AG04449 (cell line): ENCODE measurements at regions not wholly inside any gene's neighbourhood (a gene's known extent, or its start where the extent isn't known, plus 50 kb on each side); places are given as distances from the start of the nearest gene placed in this dataset.

Experiments
- CTCF ChIA-PET: fragments of 350-600 bp; formaldehyde crosslinking; extraction: SDS; loops from one replicate; lab custom pipeline; 2021; ENCODE audit warnings: antibody characterized with exemption; lab: Yijun Ruan, JAX
- POLR2A ChIA-PET: fragments of 400-600, 350-600 bp; formaldehyde crosslinking; extraction: SDS; loops from one replicate; lab custom pipeline; 2020; ENCODE audit warnings: antibody characterized with exemption, inconsistent platforms; lab: Yijun Ruan, JAX
- DNase-seq: peaks from one replicate; pipeline ENCODE4 v3.0.0-alpha.2; 2010; ENCODE audit warnings: low read depth, low spot score
- H3K4me3 ChIP-seq: 2 replicates; pipeline ENCODE4 v1.5.1; 2011; ENCODE audit warnings: low read depth, mild to moderate bottlenecking, control low read depth, low read length
- TF ChIP-seq, protein P1 (sequence below): IDR thresholded peaks from one replicate; pipeline ENCODE4 v1.5.1; 2011; ENCODE audit warnings: mild to moderate bottlenecking, moderate library complexity, low read length, control low read depth, inconsistent platforms; ENCODE audit not compliant: insufficient read depth; ENCODE audit errors: missing control alignments

DNA sequence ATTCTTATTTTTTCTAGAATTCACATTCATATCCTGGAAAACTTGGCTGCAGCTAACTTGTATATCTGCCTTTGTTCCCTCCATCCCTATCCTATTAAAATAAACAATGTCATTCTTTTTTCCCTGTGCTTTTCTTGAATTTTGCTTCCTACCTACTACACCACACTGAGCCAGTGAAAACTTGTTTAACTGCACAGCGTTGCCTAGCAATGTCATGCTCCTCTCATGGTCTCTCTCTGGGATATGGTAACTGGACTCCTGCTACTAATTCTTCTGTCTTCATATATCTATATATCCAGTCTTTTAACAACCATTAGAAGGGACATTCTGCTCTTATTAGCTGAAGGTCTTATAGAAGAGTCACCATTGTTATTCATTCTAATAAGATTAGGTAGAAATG is 434.4 kb downstream of the METTL15 start:
- TF ChIP-seq, protein P1, sequence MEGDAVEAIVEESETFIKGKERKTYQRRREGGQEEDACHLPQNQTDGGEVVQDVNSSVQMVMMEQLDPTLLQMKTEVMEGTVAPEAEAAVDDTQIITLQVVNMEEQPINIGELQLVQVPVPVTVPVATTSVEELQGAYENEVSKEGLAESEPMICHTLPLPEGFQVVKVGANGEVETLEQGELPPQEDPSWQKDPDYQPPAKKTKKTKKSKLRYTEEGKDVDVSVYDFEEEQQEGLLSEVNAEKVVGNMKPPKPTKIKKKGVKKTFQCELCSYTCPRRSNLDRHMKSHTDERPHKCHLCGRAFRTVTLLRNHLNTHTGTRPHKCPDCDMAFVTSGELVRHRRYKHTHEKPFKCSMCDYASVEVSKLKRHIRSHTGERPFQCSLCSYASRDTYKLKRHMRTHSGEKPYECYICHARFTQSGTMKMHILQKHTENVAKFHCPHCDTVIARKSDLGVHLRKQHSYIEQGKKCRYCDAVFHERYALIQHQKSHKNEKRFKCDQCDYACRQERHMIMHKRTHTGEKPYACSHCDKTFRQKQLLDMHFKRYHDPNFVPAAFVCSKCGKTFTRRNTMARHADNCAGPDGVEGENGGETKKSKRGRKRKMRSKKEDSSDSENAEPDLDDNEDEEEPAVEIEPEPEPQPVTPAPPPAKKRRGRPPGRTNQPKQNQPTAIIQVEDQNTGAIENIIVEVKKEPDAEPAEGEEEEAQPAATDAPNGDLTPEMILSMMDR: no peak
- no peak for DNase-seq
- POLR2A ChIA-PET: no interaction called here
- CTCF ChIA-PET: interaction anchor here (4.5 kb wide), 1 partner anchor 12 kb away, joined by 26 read pairs; no protein-coding TSS in a partner anchor
- no peak overlapping the region for H3K4me3 ChIP-seq

DNA sequence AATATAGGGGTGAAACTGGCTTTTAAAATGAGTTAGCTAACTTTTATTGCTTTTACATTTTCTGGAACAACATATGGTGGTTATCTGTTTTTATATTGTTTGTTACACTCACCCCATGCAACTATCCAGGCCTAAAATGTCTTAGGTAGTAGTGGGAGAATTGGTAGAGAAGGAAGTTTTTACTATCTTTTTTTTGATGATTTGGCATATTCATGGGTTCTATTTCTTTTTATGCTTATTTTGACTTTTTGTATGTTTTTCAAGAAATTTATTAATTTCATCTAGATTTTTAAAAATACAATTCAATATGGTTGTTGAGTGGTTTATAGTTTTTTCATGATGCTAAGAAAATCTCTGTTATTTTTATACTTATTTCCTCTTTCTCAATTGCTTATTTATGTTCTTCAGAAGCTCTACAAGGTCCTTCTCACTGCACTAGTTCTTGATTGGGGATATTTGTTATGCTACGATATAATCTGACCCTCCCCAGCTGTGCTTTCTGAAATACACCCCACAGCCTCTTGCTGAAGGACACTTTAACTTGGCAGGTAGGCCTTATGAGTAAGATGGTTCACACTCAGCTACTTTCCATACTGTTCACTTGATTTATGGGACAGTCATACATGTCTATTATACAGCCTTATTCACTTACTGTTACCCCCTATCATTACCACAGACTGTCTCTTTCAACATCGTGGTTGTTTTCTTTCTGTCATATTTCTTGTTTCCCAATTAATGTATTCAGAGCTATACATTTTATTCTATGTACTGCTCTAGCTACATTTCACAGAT is 431.2 kb downstream of the METTL15 start:
- POLR2A ChIA-PET: no interaction called here
- no peak for DNase-seq
- H3K4me3 ChIP-seq: no peak overlapping the region
- TF ChIP-seq, protein P1: no peak
- CTCF ChIA-PET: interaction anchor here (0.6 to 4.5 kb wide), 3 partner anchors 9 to 159 kb away, joined by 3 to 26 read pairs (median 4); no protein-coding TSS in a partner anchor

DNA sequence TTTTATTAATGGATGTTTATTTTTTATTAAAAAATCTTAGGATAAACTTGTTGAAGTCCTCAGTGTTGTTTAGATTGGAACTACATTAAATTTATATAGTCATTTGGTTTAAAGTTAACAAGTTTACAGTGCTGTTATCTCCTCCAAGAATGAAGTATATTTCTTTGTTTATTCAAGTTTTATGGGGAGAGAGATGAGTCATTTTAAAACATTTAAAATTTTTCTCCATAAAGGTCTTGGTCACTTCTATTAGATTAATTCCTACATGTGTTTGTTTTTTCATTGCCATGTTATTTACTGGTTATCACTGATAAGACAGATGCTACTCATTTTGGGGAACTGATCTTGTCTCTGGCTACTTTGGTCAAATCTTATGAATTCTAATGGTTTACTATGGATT is 429.6 kb downstream of the METTL15 start:
- TF ChIP-seq, protein P1: no peak
- ChIA-PET CTCF (no interaction called here), POLR2A (no interaction called here)
- no peak overlapping the region for H3K4me3 ChIP-seq
- no peak for DNase-seq

DNA sequence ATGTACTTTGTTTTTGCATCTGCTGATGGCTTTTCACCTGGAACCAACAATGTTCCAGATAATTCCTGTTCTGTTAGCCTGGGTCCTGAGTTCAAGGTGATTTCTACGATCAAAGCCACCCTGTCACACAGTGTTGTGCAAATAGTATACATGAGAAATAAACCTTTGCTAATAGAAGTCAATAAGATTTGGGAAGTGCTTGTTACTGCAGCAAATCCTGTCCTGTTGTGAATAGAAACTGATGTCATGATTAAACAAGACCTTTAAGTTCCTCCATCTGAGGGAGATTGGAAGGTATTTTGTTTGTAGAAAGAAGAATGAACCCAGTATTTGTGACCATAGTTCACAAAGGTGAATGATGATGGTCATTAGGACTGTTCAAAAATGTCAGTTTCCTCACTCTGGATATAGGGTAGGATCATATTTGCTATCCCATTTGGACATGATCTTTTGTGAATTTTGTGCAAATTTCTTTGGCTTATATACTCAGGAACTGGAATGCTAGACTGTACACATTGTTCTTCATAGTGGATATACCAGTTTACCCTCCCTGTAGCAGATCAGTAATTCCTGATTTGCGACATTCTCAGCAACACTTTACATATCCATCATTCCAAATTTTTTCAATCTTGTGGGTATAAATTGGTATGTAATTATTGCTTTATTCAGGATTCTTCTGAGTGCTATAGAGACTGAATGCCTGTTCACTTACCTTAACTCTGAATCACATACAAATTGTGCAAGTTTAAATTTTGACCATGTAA is 428.5 kb downstream of the METTL15 start:
- TF ChIP-seq, protein P1: no peak
- CTCF ChIA-PET: no interaction called here
- H3K4me3 ChIP-seq: no peak overlapping the region
- POLR2A ChIA-PET: no interaction called here
- DNase-seq: no peak

DNA sequence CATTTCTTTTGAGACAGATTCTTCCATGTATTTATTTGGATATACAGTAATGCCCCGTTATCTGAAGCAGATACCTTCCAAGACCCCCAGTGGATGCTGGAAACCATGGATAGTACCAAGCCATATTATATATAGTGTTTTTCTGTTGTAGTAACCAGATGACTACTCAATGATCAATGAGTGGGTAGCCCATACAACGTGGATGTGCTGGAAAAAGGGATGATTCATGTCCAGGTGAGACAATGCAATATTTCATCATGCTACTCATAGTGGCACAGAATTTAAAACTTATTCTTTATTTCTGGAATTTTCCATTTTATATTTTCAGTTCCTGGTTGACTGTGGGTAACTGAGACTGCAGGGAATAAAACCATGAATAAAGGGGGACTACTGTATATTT is 427.5 kb downstream of the METTL15 start:
- no peak overlapping the region for H3K4me3 ChIP-seq
- TF ChIP-seq, protein P1: no peak
- ChIA-PET POLR2A (no interaction called here), CTCF (no interaction called here)
- no peak for DNase-seq
